BLaER1 treated with 17β-estradiol and CSF1 and Interleukin-3, amounts not matched to agents 10 nM and 100 nM (cell line): ENCODE measurements at regions not wholly inside any gene's neighbourhood (a gene's known extent, or its start where the extent isn't known, plus 50 kb on each side); places are given as distances from the start of the nearest gene placed in this dataset.

Experiments
- H3K27ac ChIP-seq, 11 experiments: shearing (Covaris generic); formaldehyde crosslinking; 2 replicates each; pipeline ENCODE4 v1.8.1; 2022
- H3K27me3 ChIP-seq, 11 experiments: shearing (Covaris generic); formaldehyde crosslinking; 2 replicates each; pipeline ENCODE4 v1.8.1; 2022
- H3K36me3 ChIP-seq, 11 experiments: shearing (Covaris generic); formaldehyde crosslinking; 2 replicates each; pipeline ENCODE4 v1.8.1; 2022
- H3K4me1 ChIP-seq, 10 experiments: shearing (Covaris generic); formaldehyde crosslinking; 2 replicates each; pipeline ENCODE4 v1.8.1; 2022
- H3K4me2 ChIP-seq, 11 experiments: shearing (Covaris generic); formaldehyde crosslinking; 2 replicates each; pipeline ENCODE4 v1.8.1; 2022
- H3K4me3 ChIP-seq, 10 experiments: shearing (Covaris generic); formaldehyde crosslinking; 2 replicates each; pipeline ENCODE4 v1.8.1; 2022
- H3K9ac ChIP-seq, 11 experiments: shearing (Covaris generic); formaldehyde crosslinking; 2 replicates each; pipeline ENCODE4 v1.8.1; 2022
- H3K9me3 ChIP-seq, 11 experiments: shearing (Covaris generic); formaldehyde crosslinking; replicated peaks in 1 of 11; 2 replicates each; pipeline ENCODE4 v1.8.1; 2022
- H4K20me1 ChIP-seq, 11 experiments: shearing (Covaris generic); formaldehyde crosslinking; 2 replicates each; pipeline ENCODE4 v1.8.1; 2022
- Cebpa-rat ChIP-seq, 11 experiments: shearing (Covaris generic); IDR thresholded peaks; 2 replicates each; pipeline ENCODE4 v1.8.1; 2022

- Histone ChIP-seq H3K36me3 (no peaks in the 10 kb centered on the region), H3K27me3 (peaks cover 0 to 8% (median 0%) of the 10 kb centered on the region in 11 experiments; a peak in 1 of 22 replicates), H3K27ac (no peak overlapping the region), H3K9me3 (peaks cover 0 to 11% (median 4%) of the 10 kb centered on the region in 11 experiments; a peak in 7 of 22 replicates), H3K4me2 (0 out of 22 replicates have a peak overlapping the region, but pooled peaks of 1 of the 11 experiments have one; percentile 5), H4K20me1 (no peaks in the 10 kb centered on the region), H3K4me3 (no peak overlapping the region), H3K4me1 (peaks cover 14 to 35% (median 25%) of the 10 kb centered on the region in 10 experiments), H3K9ac (no peak overlapping the region)
- TF ChIP-seq Cebpa-rat (IDR thresholded peaks at IDR 0.05): no peak
Measured at GRCh38 chr18:10067670-10068659, 154.1 kb downstream of the VAPA start.

DNA sequence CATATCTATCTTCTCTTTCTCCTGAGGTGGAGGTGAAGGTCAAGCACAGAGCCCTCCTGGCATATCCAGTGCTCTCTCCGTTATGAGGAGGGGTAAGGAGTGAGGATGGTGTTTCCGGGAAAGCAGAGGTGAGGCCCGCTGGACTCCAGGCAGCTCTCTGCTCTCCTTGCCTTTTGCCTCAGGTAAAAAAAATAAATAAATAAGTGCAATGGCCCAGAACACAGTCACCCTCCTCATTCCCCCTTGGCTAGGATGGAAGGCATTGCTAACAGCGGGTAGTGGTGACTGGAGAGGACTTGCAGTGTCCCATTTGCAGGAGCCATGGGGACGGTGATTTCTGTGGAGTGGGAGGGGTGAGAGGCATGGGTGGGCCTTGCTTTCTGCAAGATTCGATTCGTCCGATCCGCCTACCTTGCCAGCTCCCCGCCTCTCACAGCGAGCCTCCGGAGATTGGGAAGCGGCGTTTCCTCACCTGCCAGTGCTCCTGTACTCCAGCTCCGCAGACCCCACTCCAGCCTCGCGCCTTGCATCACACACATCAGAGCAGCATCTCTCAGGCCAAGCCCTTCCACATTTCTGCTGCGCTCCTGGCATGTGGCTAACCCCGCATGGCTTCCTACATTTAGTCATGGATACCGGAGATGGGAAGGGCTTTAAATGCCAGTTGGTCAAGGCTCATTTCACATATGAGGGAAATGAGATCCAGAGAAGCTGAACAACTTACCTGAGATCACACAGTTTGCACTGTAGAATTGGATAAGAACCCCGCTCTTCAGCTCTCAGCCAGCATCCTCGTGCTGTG, 155.2 kb downstream of the VAPA start:
- Histone ChIP-seq H3K27ac (no peak overlapping the region), H3K36me3 (no peaks in the 10 kb centered on the region), H3K4me1 (peaks cover 24 to 45% (median 35%) of the 10 kb centered on the region in 10 experiments), H3K27me3 (peaks cover 0 to 11% (median 0%) of the 10 kb centered on the region in 11 experiments; a peak in 2 of 22 replicates), H4K20me1 (no peaks in the 10 kb centered on the region), H3K9me3 (peaks cover 0 to 11% (median 4%) of the 10 kb centered on the region in 11 experiments; a peak in 7 of 22 replicates), H3K4me2 (no peak overlapping the region), H3K9ac (no peak overlapping the region), H3K4me3 (no peak overlapping the region)
- TF ChIP-seq Cebpa-rat (IDR thresholded peaks at IDR 0.05): no peak

GRCh38 chr18:10070561-10071000, 156.8 kb downstream of the VAPA start:
- H3K36me3 ChIP-seq: no peaks in the 10 kb centered on the region
- peaks cover 34 to 50% (median 39%) of the 10 kb centered on the region in 10 experiments for H3K4me1 ChIP-seq
- TF ChIP-seq Cebpa-rat (IDR thresholded peaks at IDR 0.05): no peak
- H3K9ac ChIP-seq: no peak overlapping the region
- H3K4me3 ChIP-seq: no peak overlapping the region
- H3K9me3 ChIP-seq: no peaks in the 10 kb centered on the region
- peak overlapping the region in 3 of 11 experiments; percentile 5 to 88 (median 31); a peak in 3 of 22 replicates for H3K4me2 ChIP-seq
- peaks cover 0 to 22% (median 0%) of the 10 kb centered on the region in 11 experiments; a peak in 4 of 22 replicates for H3K27me3 ChIP-seq
- no peak overlapping the region for H3K27ac ChIP-seq
- no peaks in the 10 kb centered on the region for H4K20me1 ChIP-seq

DNA sequence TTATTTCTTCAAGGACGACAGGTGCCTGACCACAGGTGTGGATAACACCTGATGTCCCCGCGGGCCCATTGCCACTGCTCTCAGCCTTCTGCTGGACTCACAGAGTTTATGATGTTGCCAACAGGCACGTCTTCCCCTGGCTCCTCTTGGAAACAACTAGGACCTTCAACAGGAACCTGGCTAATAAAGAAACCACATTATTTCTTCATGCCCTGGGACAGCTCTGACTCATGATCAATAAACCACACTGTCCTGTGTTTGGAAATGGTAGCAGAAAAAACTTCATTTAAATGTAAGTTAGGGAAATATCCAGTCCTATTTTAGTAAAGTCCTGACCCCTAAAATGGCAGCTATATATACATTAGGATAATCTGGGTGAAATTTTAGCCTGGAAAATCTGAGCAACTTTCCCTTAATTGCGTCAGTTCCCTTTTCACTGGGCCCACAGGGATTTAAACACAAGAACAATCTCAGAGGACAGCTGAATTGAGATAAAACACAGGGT, 158.9 kb downstream of the VAPA start:
- Histone ChIP-seq H3K4me1 (peaks cover 34 to 50% (median 39%) of the 10 kb centered on the region in 10 experiments), H3K27ac (peak overlapping the region; percentile 21 to 77 (median 53); a peak in 20 of 22 replicates), H3K9me3 (no peaks in the 10 kb centered on the region), H3K27me3 (peaks cover 0 to 22% (median 0%) of the 10 kb centered on the region in 11 experiments; a peak in 4 of 22 replicates), H4K20me1 (no peaks in the 10 kb centered on the region), H3K36me3 (no peaks in the 10 kb centered on the region), H3K9ac (peak overlapping the region in 5 of 11 experiments; percentile 31 to 52 (median 35); a peak in 9 of 22 replicates), H3K4me2 (peak overlapping the region; percentile 64 to 92 (median 84)), H3K4me3 (peak overlapping the region in 2 of 10 experiments; percentile 5 to 17; a peak in 2 of 20 replicates)
- peak in 6 of 11 experiments; percentile 27 to 67 (median 49); a peak in 8 of 22 replicates for TF ChIP-seq Cebpa-rat (IDR thresholded peaks at IDR 0.05)

DNA sequence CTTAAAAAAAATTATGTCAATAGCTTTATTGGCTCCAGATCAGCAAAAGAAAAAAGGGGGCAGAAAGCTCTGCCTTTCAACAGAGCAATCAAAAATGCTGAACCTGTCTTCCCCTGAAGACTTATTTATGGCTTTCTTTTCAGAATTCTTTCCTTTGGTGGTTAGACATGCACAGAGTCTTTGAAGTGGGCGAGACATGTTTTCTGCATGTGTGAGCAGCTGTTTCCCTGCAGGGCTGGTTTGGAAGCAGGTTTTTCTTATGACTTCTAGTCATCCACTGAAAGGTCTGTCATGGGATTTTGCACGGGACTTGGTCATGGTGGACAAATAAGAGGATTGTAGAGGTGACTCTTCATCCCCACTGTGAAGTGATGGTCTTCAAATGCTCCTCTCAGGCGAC, 160.3 kb downstream of the VAPA start:
- Histone ChIP-seq H3K9ac (0 out of 22 replicates have a peak overlapping the region, but pooled peaks of 2 of the 11 experiments have one; percentile 1 to 17), H3K9me3 (no peaks in the 10 kb centered on the region)

DNA sequence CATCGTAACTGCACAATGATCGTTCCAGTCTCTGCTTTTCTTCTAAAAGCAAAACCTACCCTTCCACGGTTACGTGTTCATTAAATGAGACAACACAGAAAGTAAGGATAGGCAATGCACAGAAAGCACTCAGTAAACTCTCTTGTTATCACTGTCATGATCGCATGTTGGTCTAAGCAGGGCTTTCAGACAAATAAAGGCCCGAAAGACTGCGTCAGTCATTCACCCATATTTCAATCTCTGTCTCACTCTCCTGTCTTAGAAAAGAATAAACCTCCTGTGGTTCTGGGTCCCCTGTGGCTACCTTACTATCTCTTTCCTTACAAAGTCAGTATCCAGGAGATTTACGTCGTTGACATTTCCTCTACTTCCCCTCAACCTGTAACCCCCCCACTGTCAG, 160.9 kb downstream of the VAPA start:
- Histone ChIP-seq H3K36me3 (no peaks in the 10 kb centered on the region), H3K4me2 (peak overlapping the region; percentile 64 to 92 (median 84)), H3K9ac (0 out of 22 replicates have a peak overlapping the region, but pooled peaks of 1 of the 11 experiments have one; percentile 17), H3K4me1 (peaks cover 34 to 50% (median 38%) of the 10 kb centered on the region in 10 experiments), H3K27ac (peak overlapping the region in 1 of 11 experiments; percentile 17; a peak in 2 of 22 replicates), H3K27me3 (peaks cover 0 to 22% (median 0%) of the 10 kb centered on the region in 11 experiments; a peak in 4 of 22 replicates), H4K20me1 (no peaks in the 10 kb centered on the region), H3K9me3 (peaks cover 0 to 2% (median 0%) of the 10 kb centered on the region in 11 experiments; a peak in 2 of 22 replicates), H3K4me3 (peak overlapping the region in 2 of 10 experiments; percentile 10 to 21; a peak in 1 of 20 replicates)
- TF ChIP-seq Cebpa-rat (IDR thresholded peaks at IDR 0.05): no peak

More for the DNA sequence above, 160.3 kb downstream of the VAPA start:
- peak overlapping the region; percentile 64 to 92 (median 84) for H3K4me2 ChIP-seq
- H3K36me3 ChIP-seq: no peaks in the 10 kb centered on the region
- H3K27ac ChIP-seq: peak overlapping the region in 4 of 11 experiments; percentile 17 to 70 (median 61); a peak in 4 of 22 replicates
- H4K20me1 ChIP-seq: no peaks in the 10 kb centered on the region
- H3K27me3 ChIP-seq: peaks cover 0 to 22% (median 0%) of the 10 kb centered on the region in 11 experiments; a peak in 4 of 22 replicates
- no peak for TF ChIP-seq Cebpa-rat (IDR thresholded peaks at IDR 0.05)
- H3K4me1 ChIP-seq: peaks cover 34 to 50% (median 38%) of the 10 kb centered on the region in 10 experiments
- H3K4me3 ChIP-seq: peak overlapping the region in 2 of 10 experiments; percentile 10 to 21; a peak in 1 of 20 replicates

GRCh38 chr18:10076502-10077030, 162.8 kb downstream of the VAPA start:
- no peak for TF ChIP-seq Cebpa-rat (IDR thresholded peaks at IDR 0.05)
- H4K20me1 ChIP-seq: no peaks in the 10 kb centered on the region
- H3K9me3 ChIP-seq: peaks cover 13 to 20% (median 17%) of the 10 kb centered on the region in 11 experiments; a peak in 21 of 22 replicates
- peaks cover 0 to 14% (median 0%) of the 10 kb centered on the region in 11 experiments; a peak in 4 of 22 replicates for H3K27me3 ChIP-seq
- no peak overlapping the region for H3K4me3 ChIP-seq
- H3K36me3 ChIP-seq: no peaks in the 10 kb centered on the region; a peak in 1 of 22 replicates
- H3K9ac ChIP-seq: no peak overlapping the region
- peaks cover 34 to 36% (median 36%) of the 10 kb centered on the region in 10 experiments for H3K4me1 ChIP-seq
- no peak overlapping the region for H3K4me2 ChIP-seq
- 0 out of 22 replicates have a peak overlapping the region, but pooled peaks of 1 of the 11 experiments have one; percentile 5 for H3K27ac ChIP-seq
